Psoas muscle (tissue), 7 donors: ENCODE measurements at regions not wholly inside any gene's neighbourhood (a gene's known extent, or its start where the extent isn't known, plus 50 kb on each side); places are given as distances from the start of the nearest gene placed in this dataset.

ENCODE experiments used
- ATAC-seq, 4 donors: fragments of 200-7000 bp; cut with Tn5 transposase; one replicate each; pipeline ENCODE4 v1.9.1; 2020; ENCODE audit warnings: moderate library complexity in 3 of 4, mild to moderate bottlenecking in 2 of 4
- DNase-seq, 2 donors: peaks; one replicate each; pipeline ENCODE4 v3.0.0-alpha.2; 2020
- H3K27ac ChIP-seq: fragments of 200-600 bp; one replicate; pipeline ENCODE4 v1.8.0; 2022
- H3K27me3 ChIP-seq, 3 donors: fragments of 200-600 bp in 1 of 3; one replicate each; pipeline versions ENCODE4 v1.6.1 to v1.8.0; 2013 to 2022; ENCODE audit warnings: low read length in 2 of 3, mild to moderate bottlenecking in 2 of 3, moderate library complexity in 1 of 3; ENCODE audit not compliant: insufficient read depth in 3 of 3
- H3K36me3 ChIP-seq, 2 donors: fragments of 200-600 bp in 1 of 2; one replicate each; pipeline versions ENCODE4 v1.6.1 to v1.8.0; 2013 to 2022; ENCODE audit warnings: low read depth in 1 of 2, mild to moderate bottlenecking in 1 of 2, moderate library complexity in 1 of 2; ENCODE audit not compliant: insufficient read depth in 1 of 2
- H3K4me1 ChIP-seq: fragments of 200-600 bp; one replicate; pipeline ENCODE4 v1.8.0; 2022
- H3K4me3 ChIP-seq: fragments of 200-600 bp; one replicate; pipeline ENCODE4 v1.8.0; 2022; ENCODE audit warnings: mild to moderate bottlenecking
- H3K9me3 ChIP-seq: fragments of 200-600 bp; one replicate; pipeline ENCODE4 v1.8.0; 2022
- CTCF ChIP-seq: fragments of 200-600 bp; IDR thresholded peaks from one replicate; pipeline ENCODE4 v1.8.0; 2022; ENCODE audit warnings: antibody characterized with exemption
- WGBS, 3 donors: extraction: QIAGEN DNeasy Blood & Tissue Kit; methylation state at CpG; one replicate each; pipeline versions ENCODE4 v1.1.6 to v1.1.7; 2013; 5-methylcytosine and 5-hydroxymethylcytosine counted together
- intact Hi-C, 2 donors: fragments of 100-400 bp; cut with DNase I; formaldehyde crosslinking; loops; one replicate each; pipeline versions ENCODE4 v1.11.0 to v1.14.2; 2022
- donor health status: healthy with polysubstance abuse.
- donor health status: DM: no; HTN: no; CAD: no; lungs with moderate emphysema.
- donor health status: Bipolar disorder and iron deficiency.
- donor health status: healthy.
- donor health status: DM: yes; HTN: yes; CAD: no.
- donor health status: DM: no; HTN: no; CAD: no.
- donor health status: DM: yes; HTN: yes; CAD: no.

- H3K27ac ChIP-seq = no peak overlapping the region
These were observed 730.0 kb upstream of the VSTM2A start for GRCh38 chr7:53812135-53812534.

GRCh38 chr7:53835301-53835700, 706.9 kb upstream of the VSTM2A start:
- ATAC-seq (no peak), DNase-seq (no peak)
- H3K9me3 ChIP-seq = no peaks in the 10 kb centered on the region
- H3K36me3 ChIP-seq = no peaks in the 10 kb centered on the region
- no peaks in the 10 kb centered on the region for H3K4me1 ChIP-seq
- H3K4me3 ChIP-seq = no peak overlapping the region
- no peak overlapping the region for H3K27ac ChIP-seq
- H3K27me3 ChIP-seq = no peaks in the 10 kb centered on the region
- TF ChIP-seq CTCF = no peak
- intact Hi-C loops = no loop called here
- 79 to 86% (median 84%) methylated on average over 3 of the region's 3 CpGs for WGBS, 3 donors

More at GRCh38 chr7:53812135-53812534, 730.0 kb upstream of the VSTM2A start:
- H3K27me3 ChIP-seq = no peaks in the 10 kb centered on the region
- WGBS, 3 donors = 91 to 93% (median 91%) methylated on average over 16 of the region's 16 CpGs
- no peaks in the 10 kb centered on the region for H3K9me3 ChIP-seq
- ATAC-seq (no peak), DNase-seq (no peak)
- no peak overlapping the region for H3K4me3 ChIP-seq
- intact Hi-C loops = no loop called here
- TF ChIP-seq CTCF = no peak
- H3K36me3 ChIP-seq = no peaks in the 10 kb centered on the region
- H3K4me1 ChIP-seq = no peaks in the 10 kb centered on the region

- 12 to 62% (median 56%) methylated on average over 2 of the region's 2 CpGs for WGBS, 3 donors
- Histone ChIP-seq H3K4me3 (no peak overlapping the region), H3K27ac (no peak overlapping the region), H3K36me3 (no peaks in the 10 kb centered on the region), H3K27me3 (no peaks in the 10 kb centered on the region), H3K9me3 (no peaks in the 10 kb centered on the region), H3K4me1 (no peaks in the 10 kb centered on the region)
- TF ChIP-seq CTCF = no peak
- no peak for DNase-seq
- intact Hi-C loops = no loop called here
- ATAC-seq = no peak
These were observed 664.5 kb upstream of the VSTM2A start for GRCh38 chr7:53877688-53878087.

- H3K4me3 ChIP-seq = no peak overlapping the region
- no peak overlapping the region for H3K27ac ChIP-seq
- TF ChIP-seq CTCF = no peak
- intact Hi-C loops = no loop called here
- H3K4me1 ChIP-seq = no peaks in the 10 kb centered on the region
- ATAC-seq = no peak
- DNase-seq = no peak
- H3K9me3 ChIP-seq = no peaks in the 10 kb centered on the region
- WGBS, 3 donors = 87 to 91% (median 88%) methylated on average over 9 of the region's 9 CpGs
- no peaks in the 10 kb centered on the region for H3K36me3 ChIP-seq
- no peaks in the 10 kb centered on the region for H3K27me3 ChIP-seq
These were observed 641.2 kb upstream of the VSTM2A start for GRCh38 chr7:53900856-53901528.

GRCh38 chr7:53904355-53904754, 637.8 kb upstream of the VSTM2A start:
- H3K9me3 ChIP-seq = no peaks in the 10 kb centered on the region
- H3K4me3 ChIP-seq = no peak overlapping the region
- ATAC-seq (no peak), DNase-seq (no peak)
- no peaks in the 10 kb centered on the region for H3K27me3 ChIP-seq
- H3K27ac ChIP-seq = no peak overlapping the region
- no peaks in the 10 kb centered on the region for H3K36me3 ChIP-seq
- WGBS, 3 donors = 18 to 28% (median 24%) methylated on average over 3 of the region's 3 CpGs
- no peaks in the 10 kb centered on the region for H3K4me1 ChIP-seq
- intact Hi-C loops = no loop called here
- no peak for TF ChIP-seq CTCF
